ENCODE measurements at regions not wholly inside any gene's neighbourhood (a gene's known extent, or its start where the extent isn't known, plus 50 kb on each side); places are given as distances from the start of the nearest gene placed in this dataset.

DNA sequence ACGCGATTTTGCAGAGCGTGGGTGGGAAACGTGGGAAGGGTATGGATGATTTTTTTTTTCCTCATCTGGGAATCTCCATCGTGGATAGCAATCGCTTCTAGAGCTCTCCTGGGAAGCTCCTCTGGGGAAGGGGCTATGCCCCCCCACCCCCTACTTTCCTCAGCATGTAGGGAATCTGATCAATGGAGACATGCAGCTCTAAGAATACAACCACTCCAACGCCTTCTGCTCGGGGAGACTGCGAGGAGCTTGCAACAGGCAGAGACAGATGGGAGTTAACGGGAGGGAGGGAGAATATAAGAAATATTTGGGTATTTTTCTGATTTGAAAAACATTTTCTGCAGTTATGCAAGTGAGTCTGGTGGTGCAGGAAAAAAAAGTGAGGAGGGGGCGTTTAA, 104.6 kb upstream of the HSD17B12 start:
- no peak for DNase-seq (ENCODE audit: low read depth)

GRCh38 chr11:43576320-43576802, 104.2 kb upstream of the HSD17B12 start:
- DNase-seq (ENCODE audit: low read depth) = no peak

- peak; percentile 49 for DNase-seq (ENCODE audit: low read depth)
Measured at GRCh38 chr11:43576803-43577521, 103.6 kb upstream of the HSD17B12 start.

DNA sequence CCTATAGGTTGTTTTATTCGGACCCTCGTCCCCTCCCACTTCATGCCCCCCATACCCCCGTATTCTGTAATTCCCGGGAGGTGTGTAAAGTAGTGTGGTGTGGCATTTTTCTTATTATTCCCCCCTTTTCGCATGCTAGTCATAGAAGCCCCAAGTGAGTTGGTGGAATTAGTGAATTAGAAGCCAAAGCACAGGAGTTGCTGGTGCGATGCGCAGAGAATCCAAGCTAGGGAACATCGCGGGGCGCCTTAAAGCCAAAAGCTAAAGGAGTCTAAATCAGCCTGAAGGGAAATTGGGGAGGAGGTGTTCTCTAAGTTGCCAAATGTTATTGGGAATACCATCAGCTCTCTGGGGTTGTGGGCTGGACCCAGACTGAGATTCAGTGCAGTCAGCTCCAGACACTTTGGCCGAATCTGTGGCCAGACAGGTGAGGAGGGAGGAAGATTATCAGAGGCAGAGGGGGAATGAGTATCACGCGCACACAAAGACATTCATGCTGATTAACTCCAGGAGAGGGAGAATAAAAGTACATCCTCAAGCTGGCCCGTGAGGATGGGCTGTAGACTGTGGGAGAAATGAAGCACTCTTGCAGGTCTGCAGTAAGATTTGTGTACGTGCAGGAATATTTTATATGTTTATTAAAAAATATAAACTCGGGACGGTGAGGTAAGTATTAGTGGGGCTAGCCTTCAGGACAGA, 102.8 kb upstream of the HSD17B12 start:
- no peak for DNase-seq (ENCODE audit: low read depth)

DNA sequence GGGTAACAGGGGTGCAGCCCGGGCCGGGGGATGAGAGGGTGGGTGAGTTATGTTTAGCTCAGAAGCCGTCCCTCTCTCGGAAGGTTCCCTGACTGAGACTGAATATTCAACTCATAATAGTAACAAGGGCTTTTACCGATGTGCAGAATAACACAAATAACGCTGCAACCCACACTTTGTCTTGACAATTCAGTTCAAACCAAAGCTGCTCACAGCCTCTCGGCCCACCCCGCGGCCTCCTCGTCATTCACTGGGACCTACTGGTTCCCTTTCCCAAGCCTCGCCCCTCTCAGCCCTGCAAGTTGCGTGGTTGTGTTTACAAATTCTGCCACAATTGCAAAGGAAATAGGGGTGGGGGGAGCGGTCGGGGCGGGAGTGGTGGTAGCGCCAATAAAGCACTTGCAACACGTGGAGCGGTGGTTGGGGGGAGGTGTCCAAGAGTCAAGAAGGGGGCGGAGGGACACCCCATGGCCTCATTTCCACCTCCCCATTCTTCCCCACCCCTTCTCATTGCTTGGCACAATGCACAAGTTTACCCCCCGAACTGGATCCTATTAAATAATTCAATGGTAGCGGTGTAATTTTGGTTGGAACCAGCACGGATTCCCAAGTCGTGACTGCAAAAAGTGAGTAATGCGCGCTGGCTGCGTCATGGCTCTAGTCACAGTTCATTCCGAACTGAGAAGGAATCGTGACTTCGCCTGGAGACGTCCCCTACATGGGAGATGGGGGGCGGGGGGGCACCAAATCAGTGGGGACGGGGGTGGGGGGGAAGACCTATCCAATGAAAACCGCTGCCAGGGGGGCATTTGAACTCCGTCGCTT, 102.0 kb upstream of the HSD17B12 start:
- DNase-seq (ENCODE audit: low read depth) = peak; percentile 39

GRCh38 chr11:43579171-43579918, 101.2 kb upstream of the HSD17B12 start:
- DNase-seq (ENCODE audit: low read depth) = peak; percentile 32

- no peak for DNase-seq (ENCODE audit: low read depth)
Measured at GRCh38 chr11:43579919-43580276, 100.6 kb upstream of the HSD17B12 start.

DNA sequence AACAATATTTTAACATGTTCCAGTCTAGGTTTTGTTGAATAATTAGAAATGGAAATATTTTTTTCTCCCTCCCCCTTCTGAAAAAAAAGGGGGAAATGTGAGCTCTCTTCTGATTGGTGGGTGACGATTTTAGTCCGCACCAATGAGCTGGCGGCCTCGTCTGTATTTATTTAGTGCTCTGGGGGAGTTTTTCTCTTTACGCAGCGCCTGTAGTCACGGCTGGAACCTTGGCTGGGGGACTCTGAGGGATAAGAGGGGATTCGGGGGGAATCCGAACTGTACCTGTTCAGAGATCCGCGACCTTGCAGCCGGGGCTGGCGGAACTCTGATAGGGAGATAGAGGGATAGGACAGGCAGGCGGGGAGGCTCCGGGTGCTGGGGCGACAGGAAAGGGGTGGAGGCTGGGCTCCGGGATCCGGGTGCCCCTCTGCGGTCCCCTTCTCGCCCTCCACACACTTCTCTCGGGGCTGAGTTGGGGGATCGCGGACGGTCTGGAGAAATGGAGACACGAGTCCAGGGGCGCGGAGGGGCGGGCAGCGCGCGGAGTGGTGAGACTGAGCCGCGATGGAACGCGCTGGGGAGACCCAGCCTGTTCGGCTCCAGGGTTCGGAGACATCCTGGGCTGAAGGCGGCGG, 99.7 kb upstream of the HSD17B12 start:
- DNase-seq (ENCODE audit: low read depth) = no peak

DNA sequence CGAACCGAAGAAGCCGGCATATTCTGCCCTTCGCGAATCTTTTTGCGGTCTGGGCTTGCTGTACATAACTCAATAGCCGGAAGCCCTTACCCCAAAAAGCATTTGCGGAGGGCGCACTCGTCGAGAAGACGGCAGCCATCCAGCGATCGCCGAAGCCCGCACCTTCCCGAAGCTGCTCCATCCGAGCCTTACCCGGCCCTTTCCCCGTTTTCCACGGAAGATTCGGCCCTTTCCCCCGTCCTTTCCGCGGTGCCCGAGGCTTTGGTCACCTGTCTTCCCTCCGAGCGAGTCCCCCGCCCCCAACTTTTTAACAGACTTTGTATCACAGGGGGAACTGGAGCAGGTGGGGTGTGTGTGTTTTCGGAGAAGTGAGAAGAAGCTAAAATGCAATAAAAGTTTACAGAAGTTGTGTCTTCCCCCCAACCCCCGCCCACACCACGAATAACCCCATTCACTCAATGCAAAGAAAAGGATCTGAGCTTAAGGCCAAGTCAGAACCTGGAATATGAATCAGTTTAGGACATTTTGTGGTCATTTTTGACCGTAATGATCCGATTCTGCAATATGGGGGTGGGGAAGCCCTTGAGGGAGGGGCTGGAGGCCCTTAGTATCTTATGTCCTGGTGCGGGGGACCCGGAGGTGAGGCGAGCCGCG, 99.0 kb upstream of the HSD17B12 start:
- no peak for DNase-seq (ENCODE audit: low read depth)

GRCh38 chr11:43582024-43582862, 98.3 kb upstream of the HSD17B12 start:
- DNase-seq (ENCODE audit: low read depth) = no peak

DNA sequence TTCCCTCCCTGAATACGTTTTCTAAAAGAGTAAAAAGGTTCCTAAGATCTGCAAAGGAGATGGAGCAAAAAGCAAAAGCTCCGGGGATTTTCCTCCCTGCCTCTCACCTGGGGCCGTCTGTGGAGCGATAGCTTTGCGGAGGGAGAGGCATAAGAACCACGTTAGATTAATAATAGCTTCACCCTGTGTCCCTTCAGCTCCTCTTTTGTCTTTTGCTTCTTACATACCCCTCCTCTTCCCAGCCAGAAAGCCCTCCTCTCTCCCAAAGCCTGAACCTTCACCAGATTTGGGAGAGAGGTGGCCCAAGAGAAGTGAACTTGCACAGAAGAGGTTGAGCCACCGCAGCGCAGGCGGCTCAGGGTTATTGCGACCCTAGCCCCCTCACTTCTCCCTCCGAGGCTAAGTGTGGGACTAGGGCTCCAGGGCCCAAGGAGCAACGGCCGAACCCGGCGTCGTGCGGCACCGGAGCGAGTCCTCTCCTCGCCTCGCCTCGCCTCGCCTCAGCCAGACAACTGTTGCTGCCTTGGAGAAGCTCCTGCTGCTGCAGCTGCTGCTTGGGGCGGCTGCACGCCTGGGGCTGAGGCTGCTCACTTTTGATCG, 97.6 kb upstream of the HSD17B12 start:
- no peak for DNase-seq (ENCODE audit: low read depth)

DNA sequence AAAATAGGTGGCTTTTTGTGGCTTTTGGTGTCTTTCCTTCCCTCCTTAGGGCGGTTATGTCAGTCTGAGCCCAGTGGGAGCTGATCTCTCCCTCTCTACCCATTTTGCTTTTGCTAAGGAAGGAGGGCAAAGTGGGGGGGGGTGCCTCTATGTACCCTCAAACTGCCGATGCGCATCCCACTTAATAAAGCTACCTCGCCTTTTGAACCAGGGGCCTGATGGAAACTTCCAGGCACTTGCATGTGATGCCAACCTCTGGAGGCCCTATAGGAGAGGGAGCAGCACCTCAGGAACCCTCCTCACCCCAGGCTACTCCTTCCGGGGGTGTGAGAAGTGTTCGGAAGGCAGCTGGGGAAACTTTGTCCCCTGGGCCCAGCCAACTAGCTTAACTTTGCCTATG, 97.0 kb upstream of the HSD17B12 start:
- DNase-seq (ENCODE audit: low read depth) = no peak

GRCh38 chr11:43585877-43586608, 94.5 kb upstream of the HSD17B12 start:
- DNase-seq (ENCODE audit: low read depth) = no peak

DNA sequence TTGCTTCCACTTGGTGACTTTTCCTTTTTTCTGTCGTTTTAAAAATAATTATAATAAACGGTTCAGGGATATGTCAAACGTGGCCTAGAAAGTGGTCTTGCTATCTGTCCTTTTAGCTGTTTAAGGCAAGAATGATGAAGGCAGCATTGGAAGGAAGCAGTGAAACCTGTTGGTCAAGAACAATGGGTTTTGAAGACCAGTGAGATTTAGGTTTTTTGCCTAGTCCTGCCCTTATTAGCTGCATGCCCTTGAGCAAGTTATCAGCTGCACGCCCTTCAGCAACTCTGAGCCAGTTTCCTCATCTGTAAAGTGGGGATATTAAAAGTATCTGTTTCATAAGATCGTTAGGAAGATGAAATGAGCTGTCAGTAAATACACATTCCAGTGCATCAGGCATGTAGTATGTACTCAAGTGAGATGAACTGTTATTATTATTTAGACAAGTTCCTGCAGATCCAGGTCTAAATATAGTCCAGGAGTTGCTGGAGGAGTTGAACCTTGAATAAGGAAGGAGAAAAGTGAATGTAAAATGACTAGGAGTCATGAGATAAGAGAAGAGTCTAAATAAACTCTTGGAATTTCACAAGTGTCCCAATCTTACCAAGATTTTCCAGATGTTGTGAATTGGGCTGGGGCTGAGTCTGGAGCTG, 90.8 kb upstream of the HSD17B12 start:
- no peak for DNase-seq (ENCODE audit: low read depth)

DNA sequence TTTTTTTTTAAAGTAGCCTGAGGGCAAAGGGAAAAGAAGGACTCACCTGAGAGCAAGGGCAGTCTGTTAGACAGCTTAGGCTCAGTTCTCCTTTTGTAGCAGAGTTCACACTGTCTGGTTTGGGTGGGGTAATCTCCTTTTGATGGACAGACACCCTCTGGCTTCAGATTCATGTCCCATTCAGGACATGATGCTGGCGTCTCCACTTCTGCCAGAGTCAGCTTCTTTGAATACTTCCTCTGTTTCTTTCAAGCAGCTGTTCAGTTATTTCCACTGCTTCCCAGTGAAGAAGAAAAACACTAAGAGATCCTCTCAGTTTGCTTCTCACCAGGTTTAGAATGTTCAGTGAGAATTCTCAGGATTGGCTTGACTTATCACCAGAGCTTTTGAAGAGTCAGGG, 79.0 kb upstream of the HSD17B12 start:
- no peak for DNase-seq (ENCODE audit: low read depth)

- DNase-seq (ENCODE audit: low read depth) = no peak
Measured at GRCh38 chr11:43602670-43603069, 77.9 kb upstream of the HSD17B12 start.

- no peak for DNase-seq (ENCODE audit: low read depth)
Measured at GRCh38 chr11:43614214-43614613, 66.3 kb upstream of the HSD17B12 start.

DNA sequence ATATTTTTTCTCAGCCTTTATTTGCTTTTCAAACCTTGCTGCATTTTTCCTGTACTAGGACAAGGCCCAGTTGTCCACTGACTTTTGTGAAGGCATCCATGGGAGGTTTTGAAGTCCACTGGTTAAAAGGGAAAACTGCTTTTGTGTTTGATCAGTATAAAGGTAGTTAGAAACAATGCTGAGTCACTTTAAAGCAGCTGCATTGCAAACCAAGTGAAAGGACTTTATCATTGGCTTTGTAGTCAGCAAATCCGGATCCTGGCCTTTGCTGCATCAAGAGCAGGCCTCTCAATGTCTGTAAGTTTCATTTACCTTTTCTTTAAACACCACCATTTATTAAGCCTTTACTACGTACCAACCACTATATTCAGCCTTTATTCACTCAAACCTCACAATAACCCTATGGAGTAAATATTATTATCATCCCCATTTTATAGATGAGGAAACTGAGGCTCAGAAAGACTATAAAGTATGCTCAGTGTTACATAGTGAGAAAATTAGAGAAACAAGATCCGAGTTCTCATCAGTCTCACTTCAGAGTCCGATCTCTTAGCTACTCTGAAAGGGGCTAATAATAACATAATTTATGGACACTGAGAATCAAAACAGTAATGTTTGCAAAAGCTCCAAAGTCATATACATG, 60.6 kb upstream of the HSD17B12 start:
- DNase-seq (ENCODE audit: low read depth) = no peak

Measured in iris pigment epithelial cell (primary cell).